GM12874 (cell line): ENCODE measurements at regions not wholly inside any gene's neighbourhood (a gene's known extent, or its start where the extent isn't known, plus 50 kb on each side); places are given as distances from the start of the nearest gene placed in this dataset.

Experiments used
- TF ChIP-seq, protein P1 (sequence below): IDR thresholded peaks from 2 replicates; pipeline ENCODE4 v1.5.1; 2011; ENCODE audit warnings: low read depth, mild to moderate bottlenecking, control low read depth, low read length, moderate library complexity; ENCODE audit not compliant: insufficient read depth

DNA sequence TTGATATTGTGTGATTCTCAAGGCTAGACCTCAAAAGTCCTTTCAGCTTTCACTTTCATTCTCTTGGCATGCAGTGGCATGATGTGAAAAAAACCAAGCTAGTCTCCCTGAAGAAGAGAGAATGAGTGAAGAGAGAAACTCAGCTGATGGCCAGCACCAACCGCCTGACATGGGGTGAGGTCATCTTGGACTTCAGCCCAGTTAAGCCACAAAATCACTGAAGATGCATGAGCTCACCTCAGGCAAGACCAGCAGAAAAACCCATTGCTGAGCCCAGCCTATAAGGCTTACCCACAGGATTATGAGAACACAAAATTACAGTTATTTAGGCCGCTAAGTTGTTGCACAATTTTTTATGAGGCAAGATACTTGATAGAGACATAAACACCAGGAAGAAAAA is 496.5 kb downstream of the TOX3 start:
- TF ChIP-seq, protein P1, sequence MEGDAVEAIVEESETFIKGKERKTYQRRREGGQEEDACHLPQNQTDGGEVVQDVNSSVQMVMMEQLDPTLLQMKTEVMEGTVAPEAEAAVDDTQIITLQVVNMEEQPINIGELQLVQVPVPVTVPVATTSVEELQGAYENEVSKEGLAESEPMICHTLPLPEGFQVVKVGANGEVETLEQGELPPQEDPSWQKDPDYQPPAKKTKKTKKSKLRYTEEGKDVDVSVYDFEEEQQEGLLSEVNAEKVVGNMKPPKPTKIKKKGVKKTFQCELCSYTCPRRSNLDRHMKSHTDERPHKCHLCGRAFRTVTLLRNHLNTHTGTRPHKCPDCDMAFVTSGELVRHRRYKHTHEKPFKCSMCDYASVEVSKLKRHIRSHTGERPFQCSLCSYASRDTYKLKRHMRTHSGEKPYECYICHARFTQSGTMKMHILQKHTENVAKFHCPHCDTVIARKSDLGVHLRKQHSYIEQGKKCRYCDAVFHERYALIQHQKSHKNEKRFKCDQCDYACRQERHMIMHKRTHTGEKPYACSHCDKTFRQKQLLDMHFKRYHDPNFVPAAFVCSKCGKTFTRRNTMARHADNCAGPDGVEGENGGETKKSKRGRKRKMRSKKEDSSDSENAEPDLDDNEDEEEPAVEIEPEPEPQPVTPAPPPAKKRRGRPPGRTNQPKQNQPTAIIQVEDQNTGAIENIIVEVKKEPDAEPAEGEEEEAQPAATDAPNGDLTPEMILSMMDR = no peak

DNA sequence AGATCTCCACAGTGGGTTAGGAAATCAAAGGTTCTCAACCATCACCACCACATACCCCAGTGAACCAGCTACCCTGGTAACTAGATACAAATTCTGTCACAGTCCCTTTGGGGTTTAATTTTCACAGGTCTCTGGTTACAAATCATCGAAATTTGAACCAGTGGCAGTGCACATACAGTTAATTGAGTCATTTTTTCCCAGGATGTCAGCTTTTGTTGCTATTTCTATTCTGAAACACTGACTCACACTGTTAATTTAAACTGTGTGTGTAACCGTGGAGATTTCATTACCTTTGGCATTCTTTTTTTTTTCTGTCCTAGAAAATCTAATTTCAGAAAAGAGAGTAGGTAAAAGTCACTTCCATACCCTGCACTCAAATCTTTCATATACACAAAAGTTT is 511.5 kb downstream of the TOX3 start:
- TF ChIP-seq, protein P1 = no peak

DNA sequence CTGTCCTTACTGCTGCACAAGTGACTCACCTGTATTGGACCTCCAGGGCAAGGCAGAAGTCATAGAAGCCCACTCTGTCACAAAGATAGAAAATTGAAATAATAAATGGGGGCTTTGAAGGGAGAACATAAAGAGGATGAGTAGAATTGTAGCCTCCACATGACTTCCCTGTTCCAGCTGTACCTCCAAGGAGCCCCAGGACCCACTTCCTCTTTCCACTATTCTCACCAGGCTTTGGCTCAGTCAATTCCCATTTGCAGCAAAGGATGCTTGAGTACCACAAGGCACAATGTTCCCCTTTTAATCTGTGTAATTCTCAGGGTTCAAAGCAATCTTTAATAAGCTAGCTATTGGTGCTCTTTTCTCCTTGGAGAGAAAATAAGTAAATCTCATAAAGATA is 512.1 kb downstream of the TOX3 start:
- TF ChIP-seq, protein P1 = no peak

DNA sequence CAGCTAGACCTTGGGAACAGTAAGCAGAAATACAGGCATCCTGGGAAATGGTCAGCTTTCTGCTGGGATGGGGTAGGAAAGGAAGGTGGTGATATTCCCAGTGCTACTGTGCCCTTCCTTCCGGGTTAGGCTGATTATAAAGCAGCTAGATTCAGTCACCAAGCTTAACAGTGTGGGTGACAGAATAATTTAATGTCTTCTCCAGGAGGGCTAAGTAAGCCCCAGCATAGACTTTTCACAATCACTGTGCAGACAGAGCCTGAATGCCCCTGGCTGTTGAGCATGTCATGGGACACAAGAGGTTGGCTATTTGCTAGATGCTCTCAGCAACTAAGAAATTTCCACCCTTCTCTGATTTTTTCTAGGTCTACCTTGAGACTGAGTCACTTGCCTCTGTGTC is 513.0 kb downstream of the TOX3 start:
- TF ChIP-seq, protein P1 = no peak

DNA sequence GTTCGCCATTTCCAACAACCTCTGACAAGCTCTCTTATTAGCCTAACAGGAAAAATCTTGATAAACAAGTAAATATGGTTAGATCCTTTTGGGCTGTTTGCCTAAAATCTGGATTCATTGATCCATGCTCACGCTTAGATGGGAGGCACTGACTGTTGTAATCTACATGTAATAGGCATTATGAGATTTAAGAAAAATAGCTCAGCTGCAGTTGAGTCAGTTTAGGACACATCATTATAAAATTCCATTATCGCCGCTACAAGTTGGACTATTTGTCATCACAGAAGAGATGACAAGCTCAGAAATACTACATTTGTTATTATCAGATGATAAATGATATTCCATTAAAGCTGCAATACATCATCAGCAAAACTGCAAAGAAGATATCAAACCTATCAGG is 524.0 kb downstream of the TOX3 start:
- TF ChIP-seq, protein P1 = no peak

DNA sequence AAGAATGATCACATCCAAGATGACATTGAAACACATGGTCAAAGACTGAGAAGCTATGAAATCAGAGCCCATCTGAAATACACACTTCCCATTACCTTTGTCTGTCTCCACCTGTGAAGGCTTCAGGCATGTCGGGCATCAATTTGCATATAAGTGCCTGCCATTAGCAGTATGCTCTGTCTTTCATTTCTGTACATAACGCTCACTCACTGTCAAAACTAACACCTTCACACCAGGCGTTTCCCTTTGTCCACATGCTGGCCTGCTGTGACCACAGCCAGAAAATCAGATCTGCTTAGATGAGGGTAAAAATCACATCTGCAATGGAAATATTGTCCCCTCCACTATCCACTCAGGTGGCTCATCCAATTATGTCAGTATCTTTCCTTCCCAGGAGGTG is 524.8 kb downstream of the TOX3 start:
- TF ChIP-seq, protein P1 = no peak

DNA sequence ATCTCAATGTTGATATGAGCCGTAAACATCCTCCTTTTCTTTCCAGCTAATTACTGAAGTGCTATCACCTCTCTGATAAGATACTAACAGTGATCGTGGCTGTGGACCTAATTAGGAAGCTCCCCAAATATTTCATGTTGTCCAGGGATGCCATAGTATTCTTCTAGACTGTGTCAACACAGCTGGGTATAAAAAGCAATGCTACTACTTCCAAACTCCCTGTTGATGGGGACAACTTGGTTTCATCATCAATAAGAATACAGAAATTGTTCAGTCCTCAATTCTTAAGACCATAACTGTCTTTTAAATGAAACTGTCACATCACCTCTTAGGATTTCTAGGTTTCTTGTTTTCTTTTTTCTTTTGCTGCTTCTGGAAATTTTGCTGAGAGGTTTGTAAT is 530.6 kb downstream of the TOX3 start:
- TF ChIP-seq, protein P1 = no peak

DNA sequence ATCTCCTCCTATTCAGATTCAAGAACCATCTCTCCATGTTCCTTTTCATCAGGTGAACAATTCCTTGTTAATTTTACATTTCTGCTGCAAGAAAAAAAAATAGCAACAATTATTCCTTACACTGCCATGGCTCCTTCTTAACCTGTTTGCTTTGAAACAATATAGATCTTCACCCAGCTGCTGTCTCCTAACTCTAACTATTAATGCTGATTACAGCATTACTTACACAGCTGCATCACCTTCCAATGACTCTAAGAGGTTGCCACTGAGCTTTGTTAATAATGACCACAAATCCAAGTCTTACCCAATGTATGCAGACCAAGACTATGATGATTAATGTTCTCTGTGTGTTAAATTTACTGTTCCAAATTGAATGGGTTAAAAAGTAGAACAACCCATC is 541.4 kb downstream of the TOX3 start:
- TF ChIP-seq, protein P1 = no peak
